Neural progenitor cell (in vitro differentiated cells): ENCODE measurements at regions not wholly inside any gene's neighbourhood (a gene's known extent, or its start where the extent isn't known, plus 50 kb on each side); places are given as distances from the start of the nearest gene placed in this dataset.

Experiments used
- CTCF ChIP-seq: fragments of 200-600 bp; sonication (generic); IDR thresholded peaks from 2 replicates; pipeline ENCODE4 v1.5.1; 2017; ENCODE audit warnings: antibody characterized with exemption, mild to moderate bottlenecking
- EZH2 ChIP-seq: fragments of 200-600 bp; sonication (generic); IDR thresholded peaks from 2 replicates; pipeline ENCODE4 v1.6.1; 2017; ENCODE audit warnings: antibody characterized with exemption, mild to moderate bottlenecking, moderate library complexity
- EZH2phosphoT487 ChIP-seq: fragments of 200-600 bp; sonication (generic); IDR thresholded peaks from 2 replicates; pipeline ENCODE4 v1.6.1; 2017; ENCODE audit warnings: antibody characterized with exemption

- TF ChIP-seq CTCF (no peak), EZH2 (no peak), EZH2phosphoT487 (no peak)
Observed at GRCh38 chr2:64300066-64300465, 153.9 kb upstream of the LGALSL start.
